DOHH2 (cell line): ENCODE measurements at regions not wholly inside any gene's neighbourhood (a gene's known extent, or its start where the extent isn't known, plus 50 kb on each side); places are given as distances from the start of the nearest gene placed in this dataset.

Experiments used
- H3F3A ChIP-seq: fragments of 200-600 bp; sonication (generic), shearing (Covaris generic); 2 replicates; pipeline ENCODE4 v1.6.0; 2016; ENCODE audit warnings: antibody characterized with exemption, mild to moderate bottlenecking; ENCODE audit not compliant: control insufficient read depth, insufficient read depth
- H3K27ac ChIP-seq: fragments of 200-600 bp; sonication (generic); 2 replicates; pipeline ENCODE4 v1.5.1; 2014; ENCODE audit warnings: low read depth, mild to moderate bottlenecking, low read length, moderate library complexity
- H3K27me3 ChIP-seq: fragments of 200-600 bp; sonication (generic); 2 replicates; pipeline ENCODE4 v1.6.1; 2014; ENCODE audit warnings: mild to moderate bottlenecking, low read length, mixed read lengths; ENCODE audit not compliant: control insufficient read depth
- H3K36me3 ChIP-seq: fragments of 200-600 bp; sonication (generic); 2 replicates; pipeline ENCODE4 v1.6.1; 2014; ENCODE audit warnings: mild to moderate bottlenecking, low read length, moderate library complexity, mixed read lengths; ENCODE audit not compliant: control insufficient read depth
- H3K4me1 ChIP-seq: fragments of 200-600 bp; sonication (generic); 2 replicates; pipeline ENCODE4 v1.6.1; 2014; ENCODE audit warnings: mild to moderate bottlenecking, low read length, mixed read lengths; ENCODE audit not compliant: control insufficient read depth
- H3K4me2 ChIP-seq: fragments of 200-600 bp; sonication (generic); 2 replicates; pipeline ENCODE4 v1.6.0; 2014; ENCODE audit warnings: mild to moderate bottlenecking, low read length, moderate library complexity
- H3K4me3 ChIP-seq: fragments of 200-600 bp; sonication (generic); 2 replicates; pipeline ENCODE4 v1.5.1; 2014; ENCODE audit warnings: mild to moderate bottlenecking, low read length, mixed read lengths
- H3K79me2 ChIP-seq: fragments of 200-600 bp; sonication (generic); 2 replicates; pipeline ENCODE4 v1.6.1; 2014; ENCODE audit warnings: mild to moderate bottlenecking, low read length, mixed read lengths; ENCODE audit not compliant: control insufficient read depth
- H3K9me2 ChIP-seq: fragments of 200-600 bp; sonication (generic); replicated peaks from 2 replicates; pipeline ENCODE4 v1.6.1; 2014; ENCODE audit warnings: mild to moderate bottlenecking, low read length, mixed read lengths; ENCODE audit not compliant: control insufficient read depth
- H3K9me3 ChIP-seq: fragments of 200-600 bp; sonication (generic); 2 replicates; pipeline ENCODE4 v1.6.1; 2014; ENCODE audit warnings: antibody characterized with exemption, low read length, mixed read lengths; ENCODE audit not compliant: control insufficient read depth, insufficient read depth
- H4K20me1 ChIP-seq: fragments of 200-600 bp; sonication (generic); 2 replicates; pipeline ENCODE4 v1.6.0; 2014; ENCODE audit warnings: low read depth, mild to moderate bottlenecking, antibody characterized with exemption, low read length, moderate library complexity; ENCODE audit not compliant: control insufficient read depth, insufficient read depth
- EZH2phosphoT487 ChIP-seq: fragments of 200-600 bp; sonication (generic); IDR thresholded peaks from 2 replicates; pipeline ENCODE4 v1.6.1; 2017; ENCODE audit warnings: borderline replicate concordance, mild to moderate bottlenecking, antibody characterized with exemption, low read length, moderate library complexity, mixed read lengths
- TF ChIP-seq, protein P1 (sequence below): fragments of 200-600 bp; sonication (generic); IDR thresholded peaks from one replicate; pipeline ENCODE4 v1.5.1; 2014; ENCODE audit warnings: antibody characterized with exemption, mild to moderate bottlenecking, low read depth, low read length; ENCODE audit not compliant: poor library complexity, severe bottlenecking

DNA sequence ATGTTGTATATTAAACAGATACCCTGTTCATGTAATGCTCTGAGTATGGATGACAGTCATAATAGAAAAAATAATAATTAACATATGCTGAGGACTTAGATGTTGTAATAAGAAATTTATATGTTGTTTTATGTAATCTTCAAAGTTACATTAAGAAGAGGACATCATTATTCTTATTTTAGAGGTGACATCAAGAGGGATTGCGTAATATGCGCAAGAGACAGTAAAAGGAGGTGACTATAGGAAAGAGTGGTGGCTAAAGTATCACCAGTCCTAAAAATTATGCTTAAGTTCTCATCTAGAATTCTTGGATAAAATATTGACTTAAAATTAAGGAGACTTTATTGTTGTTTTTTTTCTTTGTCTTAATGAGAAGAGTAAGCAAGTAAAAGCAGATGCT, 323.9 kb downstream of the KCNC2 start:
- Histone ChIP-seq H3K36me3 (no peaks in the 10 kb centered on the region), H3K4me1 (no peaks in the 10 kb centered on the region), H3K9me3 (no peaks in the 10 kb centered on the region), H3K79me2 (no peaks in the 10 kb centered on the region), H3F3A (no peaks in the 10 kb centered on the region), H3K4me2 (no peak overlapping the region), H3K27me3 (no peaks in the 10 kb centered on the region), H4K20me1 (no peaks in the 10 kb centered on the region), H3K4me3 (no peak overlapping the region), H3K9me2 (no peaks in the 10 kb centered on the region), H3K27ac (no peak overlapping the region)
- TF ChIP-seq, protein P1, sequence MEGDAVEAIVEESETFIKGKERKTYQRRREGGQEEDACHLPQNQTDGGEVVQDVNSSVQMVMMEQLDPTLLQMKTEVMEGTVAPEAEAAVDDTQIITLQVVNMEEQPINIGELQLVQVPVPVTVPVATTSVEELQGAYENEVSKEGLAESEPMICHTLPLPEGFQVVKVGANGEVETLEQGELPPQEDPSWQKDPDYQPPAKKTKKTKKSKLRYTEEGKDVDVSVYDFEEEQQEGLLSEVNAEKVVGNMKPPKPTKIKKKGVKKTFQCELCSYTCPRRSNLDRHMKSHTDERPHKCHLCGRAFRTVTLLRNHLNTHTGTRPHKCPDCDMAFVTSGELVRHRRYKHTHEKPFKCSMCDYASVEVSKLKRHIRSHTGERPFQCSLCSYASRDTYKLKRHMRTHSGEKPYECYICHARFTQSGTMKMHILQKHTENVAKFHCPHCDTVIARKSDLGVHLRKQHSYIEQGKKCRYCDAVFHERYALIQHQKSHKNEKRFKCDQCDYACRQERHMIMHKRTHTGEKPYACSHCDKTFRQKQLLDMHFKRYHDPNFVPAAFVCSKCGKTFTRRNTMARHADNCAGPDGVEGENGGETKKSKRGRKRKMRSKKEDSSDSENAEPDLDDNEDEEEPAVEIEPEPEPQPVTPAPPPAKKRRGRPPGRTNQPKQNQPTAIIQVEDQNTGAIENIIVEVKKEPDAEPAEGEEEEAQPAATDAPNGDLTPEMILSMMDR: no peak
- TF ChIP-seq EZH2phosphoT487: no peak

DNA sequence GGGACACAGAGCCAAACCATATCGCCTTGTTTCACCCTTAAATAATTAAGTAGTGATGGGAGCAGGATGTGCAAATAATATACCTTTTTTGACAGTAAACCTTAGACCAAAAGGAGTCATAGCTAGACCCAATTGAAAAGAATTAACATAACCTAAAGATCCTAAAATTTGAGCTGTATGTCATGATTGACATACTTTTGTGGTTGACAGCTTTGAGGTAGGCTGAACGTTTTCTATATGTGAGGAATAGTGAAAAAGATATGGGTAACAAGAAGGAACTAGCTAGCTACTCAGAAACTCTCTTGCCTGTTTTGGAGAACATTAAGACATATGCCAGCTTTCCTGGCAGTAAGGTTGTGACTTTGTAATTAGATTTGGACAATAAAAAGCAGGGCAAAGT, 320.6 kb downstream of the KCNC2 start:
- no peaks in the 10 kb centered on the region for H4K20me1 ChIP-seq
- no peak overlapping the region for H3K4me3 ChIP-seq
- H3F3A ChIP-seq: no peaks in the 10 kb centered on the region
- no peaks in the 10 kb centered on the region for H3K4me1 ChIP-seq
- H3K27me3 ChIP-seq: no peaks in the 10 kb centered on the region
- H3K36me3 ChIP-seq: no peaks in the 10 kb centered on the region
- TF ChIP-seq EZH2phosphoT487: no peak
- TF ChIP-seq, protein P1: no peak
- no peak overlapping the region for H3K4me2 ChIP-seq
- no peak overlapping the region for H3K27ac ChIP-seq
- no peaks in the 10 kb centered on the region for H3K79me2 ChIP-seq
- H3K9me2 ChIP-seq: no peaks in the 10 kb centered on the region
- no peaks in the 10 kb centered on the region for H3K9me3 ChIP-seq

DNA sequence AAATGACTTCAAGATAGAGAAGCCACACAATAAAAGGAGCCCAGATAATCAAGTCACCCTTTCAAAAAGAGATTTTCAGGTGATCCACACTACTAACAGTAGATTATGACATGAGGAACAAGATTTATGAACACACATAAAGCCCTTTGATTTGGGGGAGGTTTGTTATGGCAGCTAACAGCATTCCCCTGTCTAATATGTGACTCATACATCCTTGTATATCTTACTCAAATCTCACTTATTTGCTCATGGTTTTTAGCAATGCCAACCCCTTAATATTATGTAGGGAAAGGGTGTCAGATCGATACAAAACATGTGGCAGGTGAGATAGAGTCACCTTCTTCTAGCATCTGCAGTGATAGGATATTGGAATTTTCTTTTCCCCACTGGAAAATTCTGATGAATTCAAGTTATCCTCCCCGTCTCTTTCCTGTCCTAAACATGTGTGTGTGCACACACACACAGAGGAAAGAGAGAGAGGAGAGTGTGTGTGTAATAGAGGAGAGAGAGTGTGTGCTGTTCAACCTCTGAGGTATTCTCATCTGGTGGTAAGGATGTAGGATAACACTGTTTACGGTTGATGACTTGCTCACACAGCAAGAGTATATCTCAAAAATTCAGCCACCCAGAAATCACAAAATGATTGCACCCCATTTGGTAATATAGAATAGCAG, 319.9 kb downstream of the KCNC2 start:
- Histone ChIP-seq H3K27ac (no peak overlapping the region), H3K9me2 (no peaks in the 10 kb centered on the region), H4K20me1 (no peaks in the 10 kb centered on the region), H3K27me3 (no peaks in the 10 kb centered on the region), H3K79me2 (no peaks in the 10 kb centered on the region), H3F3A (no peaks in the 10 kb centered on the region), H3K9me3 (no peaks in the 10 kb centered on the region), H3K4me2 (no peak overlapping the region), H3K4me3 (no peak overlapping the region), H3K36me3 (no peaks in the 10 kb centered on the region), H3K4me1 (no peaks in the 10 kb centered on the region)
- no peak for TF ChIP-seq EZH2phosphoT487
- TF ChIP-seq, protein P1: no peak
